Upper lobe of right lung (tissue), 1 donor: ENCODE measurements at regions not wholly inside any gene's neighbourhood (a gene's known extent, or its start where the extent isn't known, plus 50 kb on each side); places are given as distances from the start of the nearest gene placed in this dataset.

Experiments
- ATAC-seq: fragments of 200-7000 bp; cut with Tn5 transposase; one replicate; pipeline ENCODE4 v1.9.1; 2020; ENCODE audit warnings: mild to moderate bottlenecking, moderate library complexity
- DNase-seq: peaks from one replicate; pipeline ENCODE4 v3.0.0-alpha.2; 2020
- H3K27ac ChIP-seq: fragments of 200-600 bp; one replicate; pipeline ENCODE4 v1.8.0; 2022
- H3K27me3 ChIP-seq: fragments of 200-600 bp; one replicate; pipeline ENCODE4 v1.8.0; 2022; ENCODE audit warnings: mild to moderate bottlenecking
- H3K36me3 ChIP-seq: fragments of 200-600 bp; one replicate; pipeline ENCODE4 v1.8.0; 2022
- H3K4me1 ChIP-seq: fragments of 200-600 bp; one replicate; pipeline ENCODE4 v1.8.0; 2022
- H3K4me3 ChIP-seq: fragments of 200-600 bp; one replicate; pipeline ENCODE4 v1.8.0; 2022; ENCODE audit warnings: mild to moderate bottlenecking
- H3K9me3 ChIP-seq: fragments of 200-600 bp; one replicate; pipeline ENCODE4 v1.8.0; 2022
- CTCF ChIP-seq: fragments of 200-600 bp; IDR thresholded peaks from one replicate; pipeline ENCODE4 v1.8.0; 2022; ENCODE audit warnings: antibody characterized with exemption
- intact Hi-C: fragments of 100-400 bp; cut with DNase I; formaldehyde crosslinking; loops from one replicate; pipeline ENCODE4 v1.11.0; 2022
- donor health status: DM: no; HTN: yes; CAD: no; lungs with severe emphysema.

GRCh38 chr3:137360531-137361201, 402.9 kb downstream of the IL20RB start:
- Histone ChIP-seq H3K9me3 (no peaks in the 10 kb centered on the region), H3K4me3 (no peak overlapping the region), H3K27ac (no peak overlapping the region), H3K27me3 (no peaks in the 10 kb centered on the region), H3K4me1 (no peaks in the 10 kb centered on the region), H3K36me3 (no peaks in the 10 kb centered on the region)
- no peak for TF ChIP-seq CTCF
- intact Hi-C loops: no loop called here
- DNase-seq (no peak), ATAC-seq (no peak)

DNA sequence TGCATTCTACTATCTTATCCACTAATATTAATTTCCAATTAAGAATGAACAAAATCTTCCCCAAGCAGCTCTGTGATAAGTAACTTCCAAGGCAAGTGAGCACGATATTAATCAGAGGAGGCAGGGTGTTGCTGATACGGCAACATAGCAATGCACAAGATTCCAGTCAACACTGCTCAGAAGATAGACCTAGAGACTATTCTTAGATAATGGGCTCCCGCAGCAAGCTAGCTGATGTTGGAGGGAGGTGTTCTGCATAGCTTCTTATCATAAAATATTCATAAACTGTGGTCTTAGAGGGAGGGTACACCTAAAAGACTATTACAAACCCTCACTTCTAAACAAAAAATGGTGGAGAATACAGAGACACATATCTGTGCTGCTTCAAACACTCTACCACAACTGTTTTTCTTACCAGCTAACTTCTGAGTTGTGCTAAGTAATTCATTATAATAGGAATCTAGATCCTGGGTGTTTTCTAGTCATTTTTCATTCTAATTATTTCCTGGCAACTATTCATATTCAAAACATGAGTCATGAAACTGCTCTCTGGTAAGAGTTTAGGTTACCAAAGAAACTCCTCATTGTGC, 382.0 kb upstream of the SOX14 start:
- ATAC-seq (no peak), DNase-seq (no peak)
- Histone ChIP-seq H3K27ac (no peak overlapping the region), H3K4me3 (no peak overlapping the region), H3K36me3 (no peaks in the 10 kb centered on the region), H3K9me3 (no peaks in the 10 kb centered on the region), H3K4me1 (no peaks in the 10 kb centered on the region), H3K27me3 (no peaks in the 10 kb centered on the region)
- no peak for TF ChIP-seq CTCF
- intact Hi-C loops: no loop called here

- DNase-seq (no peak), ATAC-seq (no peak)
- Histone ChIP-seq H3K27me3 (no peaks in the 10 kb centered on the region), H3K36me3 (no peaks in the 10 kb centered on the region), H3K27ac (no peak overlapping the region), H3K4me3 (no peak overlapping the region), H3K9me3 (no peaks in the 10 kb centered on the region), H3K4me1 (no peaks in the 10 kb centered on the region)
- intact Hi-C loops: no loop called here
- TF ChIP-seq CTCF: no peak
These were observed 378.2 kb upstream of the SOX14 start for GRCh38 chr3:137385922-137386321.

DNA sequence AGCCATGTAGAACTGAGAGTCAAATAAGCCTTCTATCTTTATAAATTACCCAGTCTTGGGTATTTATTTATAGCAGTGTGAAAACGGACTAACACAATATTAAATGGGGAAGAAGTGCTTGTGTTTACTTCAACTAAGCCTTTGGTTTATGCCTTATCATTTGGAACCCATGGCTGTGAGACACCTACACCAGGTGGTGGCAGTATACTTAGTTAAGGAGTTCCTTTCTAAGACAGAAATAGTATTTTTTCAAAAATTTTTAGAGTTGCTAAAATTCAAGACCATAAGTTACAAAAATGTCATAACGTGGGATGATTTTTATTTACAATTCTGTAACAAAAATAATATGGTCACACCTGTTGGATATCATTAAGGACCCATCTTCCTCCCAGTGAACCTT, 354.5 kb upstream of the SOX14 start:
- H3K27ac ChIP-seq: no peak overlapping the region
- no peaks in the 10 kb centered on the region for H3K4me1 ChIP-seq
- H3K4me3 ChIP-seq: no peak overlapping the region
- H3K27me3 ChIP-seq: no peaks in the 10 kb centered on the region
- H3K9me3 ChIP-seq: no peaks in the 10 kb centered on the region
- no peaks in the 10 kb centered on the region for H3K36me3 ChIP-seq
- ATAC-seq: no peak
- no peak for TF ChIP-seq CTCF
- intact Hi-C loops: no loop called here
- DNase-seq: no peak

- H3K27ac ChIP-seq: no peak overlapping the region
- H3K27me3 ChIP-seq: no peaks in the 10 kb centered on the region
- no peaks in the 10 kb centered on the region for H3K36me3 ChIP-seq
- TF ChIP-seq CTCF: no peak
- H3K4me3 ChIP-seq: no peak overlapping the region
- no peaks in the 10 kb centered on the region for H3K4me1 ChIP-seq
- ATAC-seq: no peak
- no peak for DNase-seq
- intact Hi-C loops: no loop called here
- no peaks in the 10 kb centered on the region for H3K9me3 ChIP-seq
These were observed 354.1 kb upstream of the SOX14 start for GRCh38 chr3:137410028-137410427.
